Breast epithelium (tissue), 4 donors: ENCODE measurements at regions not wholly inside any gene's neighbourhood (a gene's known extent, or its start where the extent isn't known, plus 50 kb on each side); places are given as distances from the start of the nearest gene placed in this dataset.

ENCODE experiments used
- DNase-seq, 2 donors: peaks; one replicate each; pipeline ENCODE4 v3.0.0-alpha.2; 2019; ENCODE audit warnings: low spot score in 2 of 2
- H3K27ac ChIP-seq, 2 donors: fragments of 200-600 bp; sonication (generic) in 1 of 2; one replicate each; pipeline ENCODE4 v1.5.1; 2016 to 2019; ENCODE audit warnings: mild to moderate bottlenecking in 1 of 2
- H3K27me3 ChIP-seq, 2 donors: fragments of 200-600 bp; sonication (generic) in 1 of 2; one replicate each; pipeline versions ENCODE4 v1.5.1 to v1.6.0; 2017 to 2019; ENCODE audit warnings: control low read depth in 1 of 2, mild to moderate bottlenecking in 1 of 2
- H3K36me3 ChIP-seq: fragments of 200-600 bp; one replicate; pipeline ENCODE4 v1.5.1; 2019
- H3K4me1 ChIP-seq, 2 donors: fragments of 200-600 bp; sonication (generic); one replicate each; pipeline ENCODE4 v1.5.1; 2016 to 2019; ENCODE audit warnings: control low read depth in 1 of 2
- H3K4me3 ChIP-seq, 3 donors: fragments of 200-600 bp; sonication (generic); 1 replicate in 2 of 3; 2 replicates in 1 of 3; pipeline ENCODE4 v1.5.1; 2016 to 2019; ENCODE audit warnings: mild to moderate bottlenecking in 3 of 3, moderate library complexity in 2 of 3
- H3K9me3 ChIP-seq, 2 donors: fragments of 200-600 bp; sonication (generic) in 1 of 2; one replicate each; pipeline ENCODE4 v1.5.1; 2016 to 2019; ENCODE audit warnings: control low read depth in 1 of 2
- CTCF ChIP-seq, 3 donors: fragments of 450-650 bp; IDR thresholded peaks; one replicate each; pipeline ENCODE4 v1.5.1; 2016 to 2017; ENCODE audit warnings: antibody characterized with exemption in 3 of 3, mild to moderate bottlenecking in 3 of 3, moderate library complexity in 3 of 3
- POLR2A ChIP-seq: fragments of 450-650 bp; IDR thresholded peaks from one replicate; pipeline ENCODE4 v1.6.1; 2016; ENCODE audit warnings: antibody characterized with exemption, mild to moderate bottlenecking, moderate library complexity
- POLR2AphosphoS5 ChIP-seq, 3 donors: sonication (generic); formaldehyde crosslinking; IDR thresholded peaks; one replicate each; pipeline ENCODE4 v1.6.1; 2017; ENCODE audit warnings: antibody characterized with exemption in 3 of 3
- intact Hi-C: fragments of 100-400 bp; cut with DNase I; formaldehyde crosslinking; loops from one replicate; pipeline ENCODE4 v1.15.1; 2023; ENCODE audit warnings: low total_unique reads

- Histone ChIP-seq H3K27ac (no peak overlapping the region), H3K27me3 (no peaks in the 10 kb centered on the region)
Measured at GRCh38 chr2:180723712-180724111, 256.7 kb upstream of the UBE2E3 start.

GRCh38 chr2:180722551-180723239, 257.7 kb upstream of the UBE2E3 start:
- H3K9me3 ChIP-seq, result no peaks in the 10 kb centered on the region
- H3K27me3 ChIP-seq, result no peaks in the 10 kb centered on the region
- H3K27ac ChIP-seq, result no peak overlapping the region
- no peak for DNase-seq
- H3K36me3 ChIP-seq, result no peaks in the 10 kb centered on the region
- H3K4me1 ChIP-seq, result no peaks in the 10 kb centered on the region
- no peak overlapping the region for H3K4me3 ChIP-seq
- TF ChIP-seq CTCF (IDR thresholded peaks at IDR 0.05), result no peak
- no peak for TF ChIP-seq POLR2AphosphoS5 (IDR thresholded peaks at IDR 0.05)
- no peak for TF ChIP-seq POLR2A
- intact Hi-C loops, result no loop called here

More at GRCh38 chr2:180723712-180724111, 256.7 kb upstream of the UBE2E3 start:
- intact Hi-C loops, result no loop called here
- Histone ChIP-seq H3K36me3 (no peaks in the 10 kb centered on the region), H3K4me1 (no peaks in the 10 kb centered on the region), H3K4me3 (no peak overlapping the region), H3K9me3 (no peaks in the 10 kb centered on the region)
- no peak for DNase-seq
- TF ChIP-seq POLR2A (no peak), CTCF (IDR thresholded peaks at IDR 0.05) (no peak), POLR2AphosphoS5 (IDR thresholded peaks at IDR 0.05) (no peak)

GRCh38 chr2:180720829-180721228, 259.6 kb upstream of the UBE2E3 start:
- TF ChIP-seq CTCF (IDR thresholded peaks at IDR 0.05) (no peak), POLR2AphosphoS5 (IDR thresholded peaks at IDR 0.05) (no peak), POLR2A (no peak)
- H3K4me3 ChIP-seq, result no peak overlapping the region
- H3K27ac ChIP-seq, result no peak overlapping the region
- DNase-seq, result no peak
- H3K36me3 ChIP-seq, result no peaks in the 10 kb centered on the region
- no peaks in the 10 kb centered on the region for H3K4me1 ChIP-seq
- H3K9me3 ChIP-seq, result no peaks in the 10 kb centered on the region
- H3K27me3 ChIP-seq, result no peaks in the 10 kb centered on the region
- intact Hi-C loops, result no loop called here

GRCh38 chr2:180717588-180717987, 262.8 kb upstream of the UBE2E3 start:
- Histone ChIP-seq H3K4me3 (no peak overlapping the region), H3K36me3 (no peaks in the 10 kb centered on the region), H3K27ac (no peak overlapping the region), H3K4me1 (no peaks in the 10 kb centered on the region), H3K9me3 (no peaks in the 10 kb centered on the region), H3K27me3 (no peaks in the 10 kb centered on the region)
- TF ChIP-seq POLR2A (no peak), POLR2AphosphoS5 (IDR thresholded peaks at IDR 0.05) (no peak), CTCF (IDR thresholded peaks at IDR 0.05) (no peak)
- DNase-seq, result no peak
- intact Hi-C loops, result no loop called here

GRCh38 chr2:180716186-180717180, 263.9 kb upstream of the UBE2E3 start:
- Histone ChIP-seq H3K4me1 (no peaks in the 10 kb centered on the region), H3K9me3 (no peaks in the 10 kb centered on the region), H3K4me3 (no peak overlapping the region), H3K36me3 (no peaks in the 10 kb centered on the region), H3K27ac (no peak overlapping the region), H3K27me3 (no peaks in the 10 kb centered on the region)
- no peak for DNase-seq
- intact Hi-C loops, result no loop called here
- TF ChIP-seq POLR2A (no peak), POLR2AphosphoS5 (IDR thresholded peaks at IDR 0.05) (no peak), CTCF (IDR thresholded peaks at IDR 0.05) (no peak)
